ENCODE measurements at regions not wholly inside any gene's neighbourhood (a gene's known extent, or its start where the extent isn't known, plus 50 kb on each side); places are given as distances from the start of the nearest gene placed in this dataset.

- DNase-seq (ENCODE audit: low read depth): no peak
Observed at GRCh38 chr10:75347186-75347585, 54.4 kb downstream of the ZNF503 start.

DNA sequence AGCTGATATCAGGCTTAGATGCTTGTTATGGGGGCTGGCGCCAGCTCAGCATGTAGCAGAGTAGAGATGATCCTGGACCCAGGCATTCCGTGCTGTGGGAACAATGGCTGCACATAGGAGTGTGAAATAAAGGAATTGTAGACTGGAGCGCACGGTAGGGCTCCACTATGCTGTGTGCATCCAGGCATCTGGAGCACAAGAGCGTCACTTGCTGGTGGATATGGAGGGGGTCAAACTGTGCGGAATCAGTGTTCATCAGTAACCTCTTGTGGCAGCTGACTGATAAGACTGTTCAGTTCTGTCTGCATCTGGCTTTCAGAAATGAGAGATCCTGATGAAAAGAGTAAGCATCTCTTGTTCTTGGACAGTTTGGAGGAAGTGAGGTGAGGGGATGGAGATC is 55.8 kb downstream of the ZNF503 start:
- no peak for DNase-seq (ENCODE audit: low read depth)

GRCh38 chr10:75344170-75344569 is 57.4 kb downstream of the ZNF503 start:
- no peak for DNase-seq (ENCODE audit: low read depth)

DNA sequence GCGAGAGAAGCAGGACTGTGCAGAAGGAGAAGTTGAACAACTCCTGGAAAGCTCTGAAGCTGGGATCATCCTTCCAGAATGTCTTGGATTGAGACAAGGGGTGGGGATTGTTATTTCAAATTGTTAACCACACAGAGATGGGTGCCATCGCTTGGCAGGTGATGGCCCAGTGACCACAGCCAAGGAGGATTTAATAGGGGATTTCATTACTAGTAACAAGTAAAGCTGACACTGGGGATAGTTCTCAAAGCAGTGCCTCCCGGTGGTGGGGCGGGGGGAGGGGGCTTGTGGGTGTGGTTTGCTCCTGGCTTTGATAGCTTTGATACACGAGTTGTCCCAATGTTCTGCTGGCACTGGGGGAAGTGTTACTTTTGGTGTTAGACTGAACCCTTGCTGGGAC is 59.2 kb downstream of the ZNF503 start:
- DNase-seq (ENCODE audit: low read depth): no peak

DNA sequence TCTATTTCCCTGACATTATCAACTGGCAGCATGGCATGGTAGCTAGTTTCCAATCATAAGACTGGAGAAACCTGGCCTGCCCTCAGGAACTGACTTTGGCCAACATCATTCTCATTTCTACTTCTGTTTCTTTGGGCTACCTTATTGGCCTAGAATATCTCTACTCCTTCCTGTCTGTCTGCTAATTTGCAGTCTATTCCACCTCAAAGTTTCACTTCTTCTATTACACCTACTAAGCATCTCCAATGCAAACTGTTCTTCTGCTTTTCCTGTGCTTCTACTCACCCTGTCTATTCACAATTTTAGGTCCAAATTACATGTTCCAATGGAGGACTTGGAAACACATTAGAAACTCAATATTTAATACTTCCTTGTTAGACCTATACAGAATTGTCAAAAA is 65.6 kb downstream of the ZNF503 start:
- no peak for DNase-seq (ENCODE audit: low read depth)

- no peak for DNase-seq (ENCODE audit: low read depth)
Observed at GRCh38 chr10:75335191-75335590, 66.4 kb downstream of the ZNF503 start.

DNA sequence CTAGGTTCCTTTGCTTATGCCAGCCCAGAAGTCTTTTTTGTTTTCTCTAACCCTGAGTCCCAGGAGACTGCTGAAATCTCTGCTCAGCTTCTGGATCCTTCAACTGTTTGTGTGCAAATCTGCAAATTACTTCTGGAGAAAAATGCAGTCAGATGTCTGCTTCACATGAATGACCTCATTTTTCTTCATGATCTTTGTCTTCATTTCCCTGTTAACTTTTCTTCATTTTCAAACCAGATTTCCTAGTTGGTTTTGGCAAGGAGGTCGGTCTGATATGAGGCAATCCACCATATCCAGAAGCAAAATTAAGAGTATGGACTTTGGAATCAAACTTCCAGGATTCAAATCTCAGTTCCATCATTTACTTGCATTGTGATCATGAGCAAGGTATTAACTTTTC is 66.8 kb downstream of the ZNF503 start:
- DNase-seq (ENCODE audit: low read depth): no peak

- no peak for DNase-seq (ENCODE audit: low read depth)
Observed at GRCh38 chr10:75332081-75332480, 69.5 kb downstream of the ZNF503 start.

DNA sequence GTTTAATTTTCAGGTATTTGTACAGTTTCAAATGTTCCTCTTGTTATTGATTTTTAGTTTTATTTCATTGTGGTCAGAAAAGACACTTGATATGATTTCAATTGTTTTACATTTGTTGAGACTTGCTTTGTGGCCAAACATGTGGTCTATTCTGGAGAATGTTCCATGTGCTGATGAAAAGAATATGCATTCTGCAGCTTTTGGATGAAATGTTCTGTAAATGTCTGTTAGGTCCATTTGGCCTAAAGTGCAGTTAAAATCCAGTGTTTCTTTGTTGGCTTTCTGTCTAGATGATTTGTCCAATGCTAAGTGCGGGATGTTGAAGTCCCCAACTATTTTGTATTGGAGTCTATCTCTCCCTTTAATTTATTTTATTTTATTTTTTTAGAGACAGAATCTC is 70.5 kb downstream of the ZNF503 start:
- DNase-seq (ENCODE audit: low read depth): no peak

GRCh38 chr10:75329190-75329745 is 72.3 kb downstream of the ZNF503 start:
- DNase-seq (ENCODE audit: low read depth): no peak

DNA sequence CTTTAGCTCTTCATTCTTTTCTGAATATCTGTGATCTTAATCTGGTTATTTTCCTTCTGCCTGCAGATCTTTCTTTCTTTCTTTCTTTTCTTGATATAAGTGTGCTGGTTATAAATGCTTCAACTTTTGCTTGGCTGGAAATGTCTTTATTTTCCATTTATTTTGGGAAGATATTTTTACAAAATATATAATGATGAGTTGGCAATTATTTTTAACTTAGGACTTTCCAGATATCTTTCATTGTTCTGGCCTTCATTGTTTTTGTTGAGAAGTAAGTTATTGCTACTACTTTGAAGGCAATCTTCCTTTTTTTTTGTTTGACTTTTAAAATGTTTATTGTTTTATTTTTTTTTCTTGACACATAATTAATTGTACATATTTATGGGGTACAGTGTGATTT is 75.3 kb downstream of the ZNF503 start:
- DNase-seq (ENCODE audit: low read depth): no peak

GRCh38 chr10:75319274-75319673 is 82.3 kb downstream of the ZNF503 start:
- DNase-seq (ENCODE audit: low read depth): no peak

- DNase-seq (ENCODE audit: low read depth): no peak
Observed at GRCh38 chr10:75314570-75314969, 78.8 kb upstream of the COMTD1 start.

DNA sequence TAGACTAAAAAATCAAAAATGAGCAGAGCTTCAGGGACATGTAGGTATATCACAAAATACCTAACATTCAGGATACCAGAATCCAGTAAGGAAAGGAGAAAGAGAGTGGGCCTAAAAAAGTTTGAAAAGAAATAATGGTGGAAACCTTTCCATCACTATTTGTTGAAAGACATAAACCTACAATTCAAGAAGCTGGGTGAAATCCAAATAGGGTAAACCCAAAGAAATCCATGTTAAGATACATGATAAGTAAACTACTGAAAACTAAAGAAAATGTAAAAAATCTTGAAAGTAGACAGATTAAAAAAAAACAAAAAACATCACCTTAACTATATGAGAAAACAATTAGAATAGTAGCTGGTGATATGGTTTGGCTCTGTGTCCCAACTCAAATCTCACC is 76.7 kb upstream of the COMTD1 start:
- DNase-seq (ENCODE audit: low read depth): no peak

DNA sequence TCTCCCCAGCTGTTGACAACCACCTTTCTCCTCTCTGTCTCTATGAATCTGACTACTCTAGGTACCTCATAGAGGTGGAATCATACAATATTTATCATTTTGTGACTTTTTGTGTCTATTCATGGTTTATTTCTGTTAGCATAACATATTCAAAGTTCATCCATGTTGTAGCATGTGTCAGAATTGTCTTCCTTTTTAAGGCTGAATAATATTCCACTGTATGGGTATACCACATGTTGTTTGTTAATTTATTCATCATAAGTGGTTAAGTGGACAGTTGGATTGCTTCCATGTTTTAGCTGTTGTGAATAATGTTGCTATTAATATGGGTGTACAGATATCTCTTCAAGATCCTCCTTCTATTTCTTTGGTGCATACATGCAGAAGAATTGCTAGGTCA is 69.9 kb upstream of the COMTD1 start:
- DNase-seq (ENCODE audit: low read depth): no peak

GRCh38 chr10:75304741-75305390 is 69.1 kb upstream of the COMTD1 start:
- DNase-seq (ENCODE audit: low read depth): no peak

- no peak for DNase-seq (ENCODE audit: low read depth)
Observed at GRCh38 chr10:75304313-75304712, 68.6 kb upstream of the COMTD1 start.

DNA sequence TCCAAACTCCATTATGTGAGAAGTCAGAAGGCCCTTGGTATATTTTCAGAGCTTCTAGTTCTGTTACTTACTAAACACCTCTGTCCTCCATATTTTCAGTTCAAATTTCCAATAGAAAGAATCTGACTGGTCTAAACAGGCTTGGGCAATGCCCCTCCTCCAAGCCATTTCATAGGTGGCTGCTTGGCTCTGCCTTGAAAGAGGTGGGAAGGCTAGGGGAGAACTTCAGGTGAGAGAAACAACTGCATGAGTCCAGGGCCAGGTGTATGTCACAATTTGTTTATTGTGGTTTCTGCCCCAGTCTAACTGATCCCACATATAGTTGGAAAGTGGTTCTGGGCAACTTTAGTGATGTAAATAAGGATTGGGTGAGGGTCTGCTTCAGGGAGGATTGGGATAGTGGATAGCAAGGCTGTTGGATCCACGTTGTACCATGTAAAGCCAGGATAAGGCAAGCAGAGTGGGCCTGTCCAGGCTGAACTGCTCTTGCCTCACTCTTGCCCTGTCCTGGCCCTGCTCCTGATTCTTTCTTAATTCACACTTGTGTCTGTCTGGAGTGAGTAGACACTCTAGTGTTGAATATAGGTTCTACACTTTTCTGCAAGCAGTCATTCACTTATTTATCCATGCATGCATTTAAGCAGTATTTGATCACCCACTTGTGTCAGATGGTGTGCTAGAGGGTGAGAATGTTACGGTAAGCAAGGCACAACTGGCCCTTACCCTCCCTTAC is 67.5 kb upstream of the COMTD1 start:
- no peak for DNase-seq (ENCODE audit: low read depth)

GRCh38 chr10:75302029-75302428 is 66.3 kb upstream of the COMTD1 start:
- no peak for DNase-seq (ENCODE audit: low read depth)

DNA sequence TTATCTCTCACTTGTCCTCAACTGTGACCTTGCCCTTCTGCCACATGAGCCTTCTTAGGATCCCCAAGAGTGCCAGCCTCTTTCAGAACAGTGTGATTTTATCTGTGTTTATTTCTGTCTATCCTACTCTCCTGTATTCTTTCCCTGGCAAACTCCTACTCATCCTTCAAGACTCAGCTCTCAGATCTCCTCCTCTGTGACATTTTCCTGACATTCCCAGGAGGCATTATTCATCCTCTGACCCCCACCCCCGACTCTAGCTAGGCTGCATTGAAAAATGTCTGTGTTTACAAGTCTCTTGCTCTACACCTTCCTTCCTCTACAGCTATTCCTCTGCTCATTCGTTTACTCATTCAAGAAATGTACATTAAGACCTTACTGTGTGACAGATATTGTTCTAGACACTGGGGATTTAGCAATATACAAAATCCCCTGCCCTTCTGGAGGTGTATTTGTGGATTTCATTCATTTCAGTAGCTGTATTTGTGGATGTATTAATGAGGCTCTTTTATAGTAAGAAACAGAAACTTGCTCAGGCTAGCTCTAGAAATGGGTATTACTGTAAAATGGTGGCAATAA is 61.4 kb upstream of the COMTD1 start:
- DNase-seq (ENCODE audit: low read depth): no peak

DNA sequence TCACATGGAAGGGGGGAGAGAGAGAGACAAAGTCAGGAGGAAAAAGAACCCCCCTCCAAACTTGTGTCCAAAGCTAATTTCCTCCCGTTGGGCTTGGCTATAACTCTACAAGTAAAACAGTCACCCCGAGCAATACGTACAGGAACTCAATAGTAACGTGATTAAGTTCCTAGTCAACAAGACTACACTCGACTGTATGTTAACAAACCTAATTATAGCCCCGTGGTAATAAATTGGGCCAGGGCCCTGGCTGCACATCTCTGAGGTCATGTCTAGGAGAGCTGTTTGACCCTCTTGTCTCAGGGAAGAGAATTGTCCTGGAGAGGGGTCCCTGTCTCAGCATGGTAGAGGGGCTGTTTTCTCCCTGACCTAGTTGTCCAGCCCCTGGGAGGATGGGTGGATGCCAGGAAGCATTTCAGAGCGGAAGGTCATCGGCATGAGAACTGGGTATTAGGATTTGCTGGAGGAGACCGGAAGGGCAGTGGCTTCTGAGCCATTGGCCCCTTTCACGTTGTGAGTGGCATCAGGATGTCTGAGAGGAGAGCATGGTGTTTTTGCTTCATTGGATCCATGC is 60.2 kb upstream of the COMTD1 start:
- DNase-seq (ENCODE audit: low read depth): no peak

- DNase-seq (ENCODE audit: low read depth): peak; percentile 24
Observed at GRCh38 chr10:75294866-75295701, 59.3 kb upstream of the COMTD1 start.

Data from T follicular helper cell (primary cell).